ENCODE measurements at regions not wholly inside any gene's neighbourhood (a gene's known extent, or its start where the extent isn't known, plus 50 kb on each side); places are given as distances from the start of the nearest gene placed in this dataset.

GRCh38 chr2:204317640-204318039 is 227.6 kb upstream of the PARD3B start:
- no peak overlapping the region for H3K4me2 ChIP-seq (ENCODE audit: low read depth, low read length, poor library complexity, severe bottlenecking)
- H2AFZ ChIP-seq (ENCODE audit: low read length): no peak overlapping the region
- no peaks in the 10 kb centered on the region for H3K27me3 ChIP-seq (ENCODE audit: low read length)
- no peak overlapping the region for H3K27ac ChIP-seq (ENCODE audit: low read length)
- no peaks in the 10 kb centered on the region for H4K20me1 ChIP-seq (ENCODE audit: insufficient read depth, low read depth, low read length)
- H3K4me1 ChIP-seq (ENCODE audit: low read length): no peaks in the 10 kb centered on the region
- H3K9me3 ChIP-seq (ENCODE audit: low read length): no peaks in the 10 kb centered on the region
- H3K9me2 ChIP-seq (replicated peaks; ENCODE audit: insufficient read depth, low read length): no peaks in the 10 kb centered on the region; the same call in 1 of the 2 replicates
- H3K79me2 ChIP-seq (ENCODE audit: low read length): no peaks in the 10 kb centered on the region
- H3K9ac ChIP-seq (ENCODE audit: low read length): no peak overlapping the region
- H3K4me3 ChIP-seq (ENCODE audit: low read length): no peak overlapping the region
- no peaks in the 10 kb centered on the region for H3K36me3 ChIP-seq (ENCODE audit: insufficient read depth, low read length)
- DNase-seq: no peak

- no peaks in the 10 kb centered on the region for H3K4me1 ChIP-seq (ENCODE audit: low read length)
- H3K9me3 ChIP-seq (ENCODE audit: low read length): no peaks in the 10 kb centered on the region
- H2AFZ ChIP-seq (ENCODE audit: low read length): no peak overlapping the region
- H3K4me3 ChIP-seq (ENCODE audit: low read length): no peak overlapping the region
- H4K20me1 ChIP-seq (ENCODE audit: insufficient read depth, low read depth, low read length): no peaks in the 10 kb centered on the region
- no peak overlapping the region for H3K9ac ChIP-seq (ENCODE audit: low read length)
- no peak for DNase-seq
- H3K9me2 ChIP-seq (replicated peaks; ENCODE audit: insufficient read depth, low read length): no peaks in the 10 kb centered on the region; the same call in 1 of the 2 replicates
- no peaks in the 10 kb centered on the region for H3K79me2 ChIP-seq (ENCODE audit: low read length)
- H3K4me2 ChIP-seq (ENCODE audit: low read depth, low read length, poor library complexity, severe bottlenecking): no peak overlapping the region
- H3K27me3 ChIP-seq (ENCODE audit: low read length): no peaks in the 10 kb centered on the region
- no peak overlapping the region for H3K27ac ChIP-seq (ENCODE audit: low read length)
- H3K36me3 ChIP-seq (ENCODE audit: insufficient read depth, low read length): no peaks in the 10 kb centered on the region
Measured at GRCh38 chr2:204321027-204321800, 224.1 kb upstream of the PARD3B start.

- H3K4me1 ChIP-seq (ENCODE audit: low read length): no peaks in the 10 kb centered on the region
- H3K9ac ChIP-seq (ENCODE audit: low read length): no peak overlapping the region
- H2AFZ ChIP-seq (ENCODE audit: low read length): no peak overlapping the region
- no peak for DNase-seq
- no peaks in the 10 kb centered on the region for H3K79me2 ChIP-seq (ENCODE audit: low read length)
- H3K36me3 ChIP-seq (ENCODE audit: insufficient read depth, low read length): no peaks in the 10 kb centered on the region
- no peaks in the 10 kb centered on the region for H4K20me1 ChIP-seq (ENCODE audit: insufficient read depth, low read depth, low read length)
- no peaks in the 10 kb centered on the region for H3K9me3 ChIP-seq (ENCODE audit: low read length)
- H3K4me2 ChIP-seq (ENCODE audit: low read depth, low read length, poor library complexity, severe bottlenecking): no peak overlapping the region
- H3K4me3 ChIP-seq (ENCODE audit: low read length): no peak overlapping the region
- H3K9me2 ChIP-seq (replicated peaks; ENCODE audit: insufficient read depth, low read length): no peaks in the 10 kb centered on the region; the same call in 1 of the 2 replicates
- H3K27me3 ChIP-seq (ENCODE audit: low read length): no peaks in the 10 kb centered on the region
- no peak overlapping the region for H3K27ac ChIP-seq (ENCODE audit: low read length)
Measured at GRCh38 chr2:204321910-204322751, 223.1 kb upstream of the PARD3B start.

GRCh38 chr2:204325468-204325867 is 219.8 kb upstream of the PARD3B start:
- Histone ChIP-seq H3K9me2 (replicated peaks; ENCODE audit: insufficient read depth, low read length) (no peaks in the 10 kb centered on the region), H3K9me3 (ENCODE audit: low read length) (no peaks in the 10 kb centered on the region), H2AFZ (ENCODE audit: low read length) (no peak overlapping the region), H3K4me2 (ENCODE audit: low read depth, low read length, poor library complexity, severe bottlenecking) (no peak overlapping the region), H3K9ac (ENCODE audit: low read length) (no peak overlapping the region), H3K4me3 (ENCODE audit: low read length) (no peak overlapping the region), H3K27ac (ENCODE audit: low read length) (no peak overlapping the region), H4K20me1 (ENCODE audit: insufficient read depth, low read depth, low read length) (no peaks in the 10 kb centered on the region), H3K4me1 (ENCODE audit: low read length) (no peaks in the 10 kb centered on the region), H3K27me3 (ENCODE audit: low read length) (no peaks in the 10 kb centered on the region), H3K79me2 (ENCODE audit: low read length) (no peaks in the 10 kb centered on the region), H3K36me3 (ENCODE audit: insufficient read depth, low read length) (no peaks in the 10 kb centered on the region)
- peak; percentile 85 for DNase-seq

- Histone ChIP-seq H3K4me1 (ENCODE audit: low read length) (no peaks in the 10 kb centered on the region), H3K9me2 (replicated peaks; ENCODE audit: insufficient read depth, low read length) (no peaks in the 10 kb centered on the region), H2AFZ (ENCODE audit: low read length) (no peak overlapping the region), H3K4me3 (ENCODE audit: low read length) (no peak overlapping the region), H3K27me3 (ENCODE audit: low read length) (no peaks in the 10 kb centered on the region), H3K9me3 (ENCODE audit: low read length) (no peaks in the 10 kb centered on the region), H3K27ac (ENCODE audit: low read length) (no peak overlapping the region), H3K4me2 (ENCODE audit: low read depth, low read length, poor library complexity, severe bottlenecking) (no peak overlapping the region), H3K9ac (ENCODE audit: low read length) (no peak overlapping the region), H3K79me2 (ENCODE audit: low read length) (no peaks in the 10 kb centered on the region), H4K20me1 (ENCODE audit: insufficient read depth, low read depth, low read length) (no peaks in the 10 kb centered on the region), H3K36me3 (ENCODE audit: insufficient read depth, low read length) (no peaks in the 10 kb centered on the region)
- DNase-seq: no peak
Measured at GRCh38 chr2:204328373-204328772, 216.9 kb upstream of the PARD3B start.

GRCh38 chr2:204329016-204329415 is 216.3 kb upstream of the PARD3B start:
- Histone ChIP-seq H3K4me1 (ENCODE audit: low read length) (no peaks in the 10 kb centered on the region), H3K27me3 (ENCODE audit: low read length) (no peaks in the 10 kb centered on the region), H3K9me3 (ENCODE audit: low read length) (no peaks in the 10 kb centered on the region), H3K79me2 (ENCODE audit: low read length) (no peaks in the 10 kb centered on the region), H2AFZ (ENCODE audit: low read length) (no peak overlapping the region), H3K4me3 (ENCODE audit: low read length) (no peak overlapping the region), H3K9me2 (replicated peaks; ENCODE audit: insufficient read depth, low read length) (no peaks in the 10 kb centered on the region), H3K4me2 (ENCODE audit: low read depth, low read length, poor library complexity, severe bottlenecking) (no peak overlapping the region), H3K9ac (ENCODE audit: low read length) (no peak overlapping the region), H3K36me3 (ENCODE audit: insufficient read depth, low read length) (no peaks in the 10 kb centered on the region), H3K27ac (ENCODE audit: low read length) (no peak overlapping the region), H4K20me1 (ENCODE audit: insufficient read depth, low read depth, low read length) (no peaks in the 10 kb centered on the region)
- no peak for DNase-seq

GRCh38 chr2:204329532-204329931 is 215.7 kb upstream of the PARD3B start:
- Histone ChIP-seq H3K27ac (ENCODE audit: low read length) (no peak overlapping the region), H2AFZ (ENCODE audit: low read length) (no peak overlapping the region), H3K79me2 (ENCODE audit: low read length) (no peaks in the 10 kb centered on the region), H3K36me3 (ENCODE audit: insufficient read depth, low read length) (no peaks in the 10 kb centered on the region), H4K20me1 (ENCODE audit: insufficient read depth, low read depth, low read length) (no peaks in the 10 kb centered on the region), H3K4me1 (ENCODE audit: low read length) (no peaks in the 10 kb centered on the region), H3K27me3 (ENCODE audit: low read length) (no peaks in the 10 kb centered on the region), H3K9me2 (replicated peaks; ENCODE audit: insufficient read depth, low read length) (no peaks in the 10 kb centered on the region), H3K9ac (ENCODE audit: low read length) (no peak overlapping the region), H3K4me2 (ENCODE audit: low read depth, low read length, poor library complexity, severe bottlenecking) (no peak overlapping the region), H3K4me3 (ENCODE audit: low read length) (no peak overlapping the region), H3K9me3 (ENCODE audit: low read length) (no peaks in the 10 kb centered on the region)
- DNase-seq: no peak

GRCh38 chr2:204331180-204331579 is 214.1 kb upstream of the PARD3B start:
- Histone ChIP-seq H3K9me3 (ENCODE audit: low read length) (no peaks in the 10 kb centered on the region), H3K9me2 (replicated peaks; ENCODE audit: insufficient read depth, low read length) (no peaks in the 10 kb centered on the region), H3K27me3 (ENCODE audit: low read length) (no peaks in the 10 kb centered on the region), H4K20me1 (ENCODE audit: insufficient read depth, low read depth, low read length) (no peaks in the 10 kb centered on the region), H3K36me3 (ENCODE audit: insufficient read depth, low read length) (no peaks in the 10 kb centered on the region), H3K4me2 (ENCODE audit: low read depth, low read length, poor library complexity, severe bottlenecking) (no peak overlapping the region), H3K4me1 (ENCODE audit: low read length) (no peaks in the 10 kb centered on the region), H2AFZ (ENCODE audit: low read length) (no peak overlapping the region), H3K27ac (ENCODE audit: low read length) (no peak overlapping the region), H3K79me2 (ENCODE audit: low read length) (no peaks in the 10 kb centered on the region), H3K9ac (ENCODE audit: low read length) (no peak overlapping the region), H3K4me3 (ENCODE audit: low read length) (no peak overlapping the region)
- DNase-seq: no peak
